HG03460 (cell line): ENCODE measurements at regions not wholly inside any gene's neighbourhood (a gene's known extent, or its start where the extent isn't known, plus 50 kb on each side); places are given as distances from the start of the nearest gene placed in this dataset.
"Not testable (repeated sequence)": the region's sequence is repeated elsewhere in the genome, so short reads cannot be mapped to it uniquely, and the experiment has no call there.

Experiments
- ATAC-seq: cut with Tn5 transposase; IDR thresholded peaks from one replicate; pipeline ENCODE4 v1.9.1; 2021; ENCODE audit not compliant: unreplicated experiment

GRCh38 chr21:25170681-25171080, 436.6 kb downstream of the MRPL39 start:
- no peak for ATAC-seq

DNA sequence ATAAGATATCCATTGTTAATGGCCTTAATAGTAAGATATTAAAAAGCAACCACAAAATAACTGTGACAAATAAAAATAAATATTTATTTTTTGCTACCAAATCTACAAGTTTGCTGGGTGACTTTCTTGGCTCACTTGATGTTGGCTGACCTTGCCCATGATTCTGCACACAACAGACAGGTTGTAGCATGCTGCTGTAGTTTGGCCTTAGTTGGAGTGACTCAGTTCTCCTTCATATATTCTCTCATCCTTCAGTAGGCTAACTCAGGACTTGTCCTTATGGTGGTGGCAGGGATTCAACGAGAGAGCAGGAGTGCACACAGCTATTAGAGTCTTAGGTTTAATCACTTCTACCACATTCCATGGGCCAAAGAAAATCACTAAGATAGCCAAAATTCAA, 437.9 kb downstream of the MRPL39 start:
- no peak for ATAC-seq

- not testable (repeated sequence) for ATAC-seq
Observed at GRCh38 chr21:25166904-25167303, 440.4 kb downstream of the MRPL39 start.

DNA sequence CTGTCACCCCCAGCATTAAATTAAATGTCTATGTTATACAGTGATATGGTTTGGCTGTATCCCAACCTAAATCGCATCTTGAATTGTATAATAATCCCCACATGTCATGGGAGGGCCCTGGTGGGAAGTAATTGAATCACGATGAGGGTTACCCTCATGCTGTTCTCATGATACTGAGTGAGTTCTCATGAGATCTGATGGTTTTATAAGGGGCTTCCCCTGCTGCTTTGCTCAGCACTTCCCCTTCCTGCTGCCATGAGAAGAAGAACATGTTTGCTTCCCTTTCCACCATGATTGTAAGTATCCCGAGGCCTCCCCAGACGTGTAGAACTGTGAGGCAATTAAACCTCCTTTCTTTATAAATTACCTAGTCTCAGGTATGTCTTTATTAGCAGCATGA, 445.7 kb downstream of the MRPL39 start:
- ATAC-seq, result no peak

DNA sequence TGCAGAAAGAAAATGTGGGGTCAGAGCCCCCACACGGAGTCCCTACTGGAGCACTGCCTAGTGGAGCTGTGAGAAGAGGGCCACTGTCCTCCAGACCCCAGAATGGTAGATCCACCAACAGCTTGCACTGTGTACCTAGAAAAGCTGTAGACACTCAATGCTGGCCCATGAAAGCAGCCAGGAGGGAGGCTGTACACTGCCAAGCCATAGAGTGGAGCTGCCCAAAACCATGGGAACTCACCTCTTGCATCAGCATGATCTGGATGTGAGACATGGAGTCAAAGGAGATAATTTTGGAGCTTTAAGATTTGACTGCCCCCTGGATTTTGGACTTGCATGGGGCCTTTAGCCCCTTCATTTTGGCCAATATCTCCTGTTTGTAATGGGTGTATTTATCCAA, 452.3 kb downstream of the MRPL39 start:
- ATAC-seq, result not testable (repeated sequence)

GRCh38 chr21:25149022-25149421, 458.3 kb downstream of the MRPL39 start:
- no peak for ATAC-seq

DNA sequence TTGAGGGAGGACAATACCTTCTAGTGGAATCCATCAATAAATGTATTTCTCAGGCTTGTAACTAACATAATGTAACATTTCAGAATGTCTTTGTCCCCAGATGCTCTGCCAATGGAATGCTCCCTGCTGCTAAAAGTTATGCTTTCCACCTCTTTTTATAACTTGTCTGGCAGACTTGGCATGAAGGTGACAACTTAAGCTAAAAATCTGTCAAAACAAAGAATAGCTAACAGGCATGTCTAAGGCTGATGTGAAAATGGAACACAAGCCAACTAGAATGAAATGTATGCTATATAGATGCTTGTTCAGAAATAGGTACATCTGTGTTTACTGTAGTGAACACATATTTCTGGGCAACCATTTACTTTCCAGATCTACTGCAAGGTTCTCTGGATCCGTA, 467.9 kb downstream of the MRPL39 start:
- ATAC-seq, result no peak

- ATAC-seq, result no peak
Observed at GRCh38 chr21:25133939-25134338, 473.3 kb downstream of the MRPL39 start.

GRCh38 chr21:25127811-25128210, 479.5 kb downstream of the MRPL39 start:
- no peak for ATAC-seq

DNA sequence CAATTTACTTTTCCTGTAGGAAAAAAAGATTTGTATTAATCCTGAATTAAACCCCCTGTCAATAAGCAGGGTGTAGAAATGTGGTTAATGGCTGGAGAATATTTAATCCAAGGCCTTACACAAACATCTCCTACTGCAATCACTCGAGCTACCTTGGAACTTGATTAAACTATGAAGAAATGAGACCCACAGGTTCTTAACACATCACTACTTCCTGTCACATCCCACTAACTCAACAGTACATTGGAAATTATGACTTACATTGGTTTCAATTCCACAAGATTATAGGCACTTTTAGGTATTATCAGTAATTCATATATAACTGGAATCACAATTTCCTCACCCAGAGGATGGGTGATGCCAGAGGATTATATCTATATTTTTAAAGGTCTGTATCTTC, 480.3 kb downstream of the MRPL39 start:
- no peak for ATAC-seq

GRCh38 chr21:25126564-25126963, 480.7 kb downstream of the MRPL39 start:
- ATAC-seq, result no peak

DNA sequence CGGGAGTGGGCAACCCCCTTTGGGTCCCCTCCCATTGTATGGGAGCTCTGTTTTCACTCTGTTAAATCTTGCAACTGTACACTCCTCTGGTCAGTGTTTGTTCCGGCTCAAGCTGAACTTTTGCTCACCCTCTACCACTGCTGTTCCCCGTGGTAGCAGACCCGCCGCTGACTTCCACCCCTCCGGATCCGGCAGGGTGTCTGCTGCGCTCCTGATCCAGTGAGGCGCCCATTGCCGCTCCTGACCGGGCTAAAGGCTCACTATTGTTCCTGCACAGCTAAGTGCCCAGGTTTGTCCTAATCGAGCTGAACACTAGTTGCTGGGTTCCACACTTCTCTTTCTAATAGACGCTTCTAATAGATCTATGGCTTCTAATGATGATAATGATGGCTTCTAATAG, 488.6 kb downstream of the MRPL39 start:
- no peak for ATAC-seq

DNA sequence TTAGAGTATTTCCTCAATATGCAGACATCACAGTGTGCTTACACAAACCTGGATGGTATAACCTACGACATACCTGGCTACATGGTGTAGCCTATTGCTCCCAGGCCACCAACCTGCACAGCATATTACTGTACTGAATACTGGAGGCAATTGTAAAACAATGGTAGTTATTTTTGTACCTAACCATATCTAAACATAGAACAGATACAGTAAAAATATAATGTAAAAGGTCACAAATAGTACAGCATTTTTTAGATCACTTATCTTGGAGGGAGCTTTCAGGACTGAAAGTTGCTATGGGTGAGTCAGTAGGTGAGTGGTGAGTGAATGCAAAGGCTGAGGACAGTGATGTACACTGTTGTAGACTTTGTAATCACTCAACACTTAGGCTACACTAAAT, 492.3 kb downstream of the MRPL39 start:
- peak; percentile 71 for ATAC-seq

- ATAC-seq, result no peak
Observed at GRCh38 chr21:25107708-25108107, 499.6 kb downstream of the MRPL39 start.

DNA sequence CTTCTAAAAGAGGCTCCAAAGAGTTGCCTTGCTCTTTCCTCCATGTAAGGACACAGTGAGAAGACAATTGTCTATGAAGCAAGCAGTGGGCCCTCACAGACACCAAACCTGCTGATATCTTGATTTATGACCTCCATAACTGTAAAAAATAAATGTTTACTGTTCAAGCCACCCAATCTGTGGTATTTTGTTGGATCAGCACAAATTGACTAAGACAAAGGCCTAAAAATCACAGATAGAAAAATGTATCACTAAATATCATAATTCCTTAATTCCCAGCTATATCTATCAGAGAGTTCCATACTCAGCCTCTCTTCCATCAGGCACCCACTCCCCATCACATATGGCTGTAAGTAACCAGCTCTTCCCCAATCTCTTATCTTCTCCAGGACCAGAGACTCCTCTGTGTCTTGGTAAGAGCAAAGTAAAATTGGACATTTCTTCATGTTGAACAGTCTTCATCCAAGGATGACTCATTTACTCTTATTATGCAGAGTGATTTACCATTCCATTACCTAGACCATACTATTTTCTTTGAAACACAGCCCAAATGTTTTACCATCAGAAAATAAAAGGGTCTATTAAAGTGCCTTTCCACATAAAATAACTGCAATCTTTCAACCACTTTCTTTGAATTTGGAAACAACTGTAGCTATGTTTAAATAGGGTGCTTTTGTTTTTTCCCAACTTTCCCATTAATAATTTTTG, 503.6 kb downstream of the MRPL39 start:
- no peak for ATAC-seq

- ATAC-seq, result no peak
Observed at GRCh38 chr21:25097648-25098047, 509.6 kb downstream of the MRPL39 start.

GRCh38 chr21:25094695-25095094, 512.6 kb downstream of the MRPL39 start:
- no peak for ATAC-seq

DNA sequence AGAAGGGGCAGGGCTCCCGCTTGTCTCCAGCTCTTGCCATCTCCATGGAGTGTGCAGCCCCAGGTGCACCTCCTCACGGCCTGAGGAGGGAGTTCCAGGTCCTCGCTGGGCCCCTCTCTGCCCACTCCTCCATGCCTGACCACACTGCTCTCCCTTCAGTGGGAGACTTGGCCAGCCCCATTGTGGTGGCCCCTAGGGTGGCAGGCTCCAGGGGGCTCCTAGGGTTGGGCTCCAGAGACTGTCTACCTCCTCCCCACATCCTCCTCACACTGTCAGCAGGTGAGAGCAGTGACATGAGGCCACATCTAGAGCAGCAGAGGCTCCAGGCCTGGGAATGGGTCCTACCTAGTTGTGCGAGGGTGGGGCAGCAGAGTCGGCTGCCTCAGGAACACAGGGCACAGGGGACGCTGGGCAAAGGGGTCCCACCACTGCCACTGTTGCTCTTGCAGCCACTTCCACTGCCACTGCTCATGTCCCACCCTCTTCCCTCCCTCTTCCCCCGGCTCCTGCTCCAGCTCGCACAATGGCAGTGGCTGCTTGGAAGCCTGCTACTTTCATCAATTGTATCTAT, 514.8 kb downstream of the MRPL39 start:
- ATAC-seq, result no peak

- ATAC-seq, result no peak
Observed at GRCh38 chr21:25081096-25081495, 526.2 kb downstream of the MRPL39 start.

- ATAC-seq, result no peak
Observed at GRCh38 chr21:25080661-25081060, 526.6 kb downstream of the MRPL39 start.

- ATAC-seq, result no peak
Observed at GRCh38 chr21:25080141-25080540, 527.1 kb downstream of the MRPL39 start.

GRCh38 chr21:25079053-25079452, 528.2 kb downstream of the MRPL39 start:
- ATAC-seq, result no peak

DNA sequence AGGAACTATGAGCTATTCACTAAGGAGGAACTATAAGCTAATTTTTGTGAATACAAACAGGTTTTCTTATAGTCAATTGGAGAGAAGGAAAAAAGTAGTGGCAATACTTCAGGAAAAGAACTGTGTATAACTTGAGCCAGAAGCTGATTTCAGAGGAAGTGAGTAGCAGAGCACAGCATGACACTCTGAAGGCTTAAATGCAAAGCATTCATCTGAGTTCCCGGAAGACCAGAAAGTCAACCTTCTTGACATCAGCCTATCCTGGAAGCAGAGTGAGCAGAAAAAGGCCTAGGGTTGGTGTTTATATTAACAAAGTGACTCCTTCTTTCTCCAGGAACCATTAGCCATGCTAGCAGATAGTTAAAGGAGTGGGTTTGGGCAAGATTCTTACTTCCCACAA, 545.2 kb downstream of the MRPL39 start:
- no peak for ATAC-seq
